SK-N-SH treated with all-trans-retinoic acid at 6 μM for 48 hours (cell line): ENCODE measurements at regions not wholly inside any gene's neighbourhood (a gene's known extent, or its start where the extent isn't known, plus 50 kb on each side); places are given as distances from the start of the nearest gene placed in this dataset.

Source experiments
- ATAC-seq: fragments of 200-7000 bp; cut with Tn5 transposase; 3 replicates; pipeline ENCODE4 v1.9.1; 2020; ENCODE audit warnings: mild to moderate bottlenecking, moderate library complexity
- ARNTL ChIP-seq: fragments of 450-650 bp; formaldehyde crosslinking; IDR thresholded peaks from 2 replicates; pipeline ENCODE4 v1.5.0; 2020; ENCODE audit warnings: low read depth, mild to moderate bottlenecking, moderate library complexity, borderline replicate concordance
- BACH2 ChIP-seq: fragments of 250-450 bp; sonication (Bioruptor Pico); IDR thresholded peaks from 2 replicates; pipeline ENCODE4 v1.9.0; 2021; ENCODE audit warnings: mild to moderate bottlenecking, borderline replicate concordance
- CREB5 ChIP-seq: fragments of 250-450 bp; sonication (Bioruptor Pico); IDR thresholded peaks from 2 replicates; pipeline ENCODE4 v1.5.1; 2020; ENCODE audit warnings: low read depth, mild to moderate bottlenecking, moderate library complexity
- CSDC2 ChIP-seq: fragments of 250-450 bp; sonication (Bioruptor Pico); IDR thresholded peaks from 2 replicates; pipeline ENCODE4 v1.5.0; 2020; ENCODE audit warnings: mild to moderate bottlenecking, moderate library complexity
- CSRNP3 ChIP-seq: fragments of 250-450 bp; sonication (Bioruptor Pico); IDR thresholded peaks from 2 replicates; pipeline ENCODE4 v1.5.1; 2021; ENCODE audit warnings: mild to moderate bottlenecking, moderate library complexity
- ESRRG ChIP-seq: fragments of 250-450 bp; sonication (Bioruptor Pico); IDR thresholded peaks from 2 replicates; pipeline ENCODE4 v1.6.1; 2021; ENCODE audit warnings: mild to moderate bottlenecking
- GLIS3 ChIP-seq: fragments of 250-450 bp; sonication (Bioruptor Pico); IDR thresholded peaks from 2 replicates; pipeline ENCODE4 v1.5.0; 2020; ENCODE audit warnings: mild to moderate bottlenecking, moderate library complexity
- ISL1 ChIP-seq: fragments of 250-450 bp; sonication (Bioruptor Pico); IDR thresholded peaks from 2 replicates; pipeline ENCODE4 v2.1.2; 2022; ENCODE audit warnings: mild to moderate bottlenecking, moderate library complexity
- OSR1 ChIP-seq: fragments of 250-450 bp; sonication (Bioruptor Pico); IDR thresholded peaks from 2 replicates; pipeline ENCODE4 v1.8.0; 2022; ENCODE audit warnings: moderate library complexity, mild to moderate bottlenecking, inconsistent platforms
- PATZ1 ChIP-seq: fragments of 250-450 bp; sonication (Bioruptor Pico); IDR thresholded peaks from 2 replicates; pipeline ENCODE4 v1.8.0; 2020; ENCODE audit warnings: mild to moderate bottlenecking, moderate library complexity, borderline replicate concordance
- POU6F1 ChIP-seq: fragments of 250-450 bp; sonication (Bioruptor Pico); IDR thresholded peaks from 2 replicates; pipeline ENCODE4 v1.8.0; 2021; ENCODE audit warnings: low read depth, mild to moderate bottlenecking, moderate library complexity, borderline replicate concordance
- PPARA ChIP-seq: fragments of 250-450 bp; sonication (Bioruptor Pico); IDR thresholded peaks from 2 replicates; pipeline ENCODE4 v1.5.0; 2020; ENCODE audit warnings: mild to moderate bottlenecking, borderline replicate concordance
- RARB ChIP-seq: fragments of 250-450 bp; sonication (Bioruptor Pico); IDR thresholded peaks from 2 replicates; pipeline ENCODE4 v1.8.0; 2021; ENCODE audit warnings: mild to moderate bottlenecking, moderate library complexity
- SNAI2 ChIP-seq: fragments of 250-450 bp; sonication (Bioruptor Pico); IDR thresholded peaks from 2 replicates; pipeline ENCODE4 v1.5.0; 2020; ENCODE audit warnings: mild to moderate bottlenecking, moderate library complexity
- TCF4 ChIP-seq: fragments of 250-450 bp; sonication (Bioruptor Pico); IDR thresholded peaks from 2 replicates; pipeline ENCODE4 v1.8.0; 2021; ENCODE audit warnings: mild to moderate bottlenecking, moderate library complexity, borderline replicate concordance
- TOX ChIP-seq: fragments of 250-450 bp; sonication (Bioruptor Pico); IDR thresholded peaks from 2 replicates; pipeline ENCODE4 v1.8.0; 2021; ENCODE audit warnings: mild to moderate bottlenecking, moderate library complexity, borderline replicate concordance
- TSHZ2 ChIP-seq: fragments of 250-450 bp; sonication (Bioruptor Pico); IDR thresholded peaks from 2 replicates; pipeline ENCODE4 v1.5.0; 2020; ENCODE audit warnings: mild to moderate bottlenecking, moderate library complexity
- ZC3H10 ChIP-seq: fragments of 250-450 bp; sonication (Bioruptor Pico); IDR thresholded peaks from 2 replicates; pipeline ENCODE4 v1.5.1; 2021; ENCODE audit warnings: mild to moderate bottlenecking, moderate library complexity
- ZFP3 ChIP-seq: fragments of 250-450 bp; sonication (Bioruptor Pico); IDR thresholded peaks from 2 replicates; pipeline ENCODE4 v1.5.0; 2020; ENCODE audit warnings: mild to moderate bottlenecking, moderate library complexity
- ZFP30 ChIP-seq: fragments of 450-650 bp; formaldehyde crosslinking; IDR thresholded peaks from 2 replicates; pipeline ENCODE4 v1.5.0; 2022; ENCODE audit warnings: mild to moderate bottlenecking, moderate library complexity
- ZNF565 ChIP-seq: fragments of 450-650 bp; formaldehyde crosslinking; conservative IDR thresholded peaks from 2 replicates; pipeline ENCODE4 v1.5.0; 2020; ENCODE audit warnings: low read depth, mild to moderate bottlenecking, moderate library complexity
- ZNF70 ChIP-seq: fragments of 450-650 bp; formaldehyde crosslinking; IDR thresholded peaks from 2 replicates; pipeline ENCODE4 v1.5.0; 2020; ENCODE audit warnings: mild to moderate bottlenecking, moderate library complexity
- ZNF8 ChIP-seq: fragments of 450-650 bp; formaldehyde crosslinking; IDR thresholded peaks from 2 replicates; pipeline ENCODE4 v1.5.0; 2020; ENCODE audit warnings: mild to moderate bottlenecking, moderate library complexity

- no peak for ATAC-seq
- TF ChIP-seq ZFP3 (CRISPR knock-in tag) = no peak
- TF ChIP-seq ZC3H10 (CRISPR knock-in tag) = no peak
- no peak for TF ChIP-seq TCF4 (CRISPR knock-in tag)
- no peak for TF ChIP-seq BACH2
- no peak for TF ChIP-seq TSHZ2 (CRISPR knock-in tag)
- TF ChIP-seq PATZ1 (CRISPR knock-in tag) = no peak
- TF ChIP-seq ISL1 (CRISPR knock-in tag) = no peak
- no peak for TF ChIP-seq CSRNP3
- TF ChIP-seq ESRRG (CRISPR knock-in tag) = no peak
- TF ChIP-seq GLIS3 (CRISPR knock-in tag) = no peak
- TF ChIP-seq ZFP30 (CRISPR knock-in tag) = no peak
- TF ChIP-seq CREB5 (CRISPR knock-in tag) = no peak
- TF ChIP-seq POU6F1 (CRISPR knock-in tag) = no peak
- TF ChIP-seq TOX (CRISPR knock-in tag) = no peak
- TF ChIP-seq SNAI2 = no peak
- no peak for TF ChIP-seq ZNF565 (CRISPR knock-in tag)
- no peak for TF ChIP-seq OSR1 (CRISPR knock-in tag)
- TF ChIP-seq ZNF8 (CRISPR knock-in tag) = no peak
These were observed 132.7 kb downstream of the SLC41A2 start for GRCh38 chr12:104825408-104825807.

- no peak for ATAC-seq
- TF ChIP-seq POU6F1 (CRISPR knock-in tag) = no peak
- no peak for TF ChIP-seq TOX (CRISPR knock-in tag)
- no peak for TF ChIP-seq ESRRG (CRISPR knock-in tag)
- TF ChIP-seq ZFP30 (CRISPR knock-in tag) = no peak
- TF ChIP-seq ZC3H10 (CRISPR knock-in tag) = no peak
- no peak for TF ChIP-seq RARB (CRISPR knock-in tag)
- no peak for TF ChIP-seq SNAI2
- no peak for TF ChIP-seq ZNF8 (CRISPR knock-in tag)
- no peak for TF ChIP-seq PATZ1 (CRISPR knock-in tag)
- TF ChIP-seq CSDC2 = no peak
- TF ChIP-seq ZNF70 (CRISPR knock-in tag) = no peak
- no peak for TF ChIP-seq PPARA
- TF ChIP-seq CREB5 (CRISPR knock-in tag) = no peak
- TF ChIP-seq ISL1 (CRISPR knock-in tag) = no peak
- TF ChIP-seq ARNTL (CRISPR knock-in tag) = no peak
- no peak for TF ChIP-seq ZNF565 (CRISPR knock-in tag)
- no peak for TF ChIP-seq CSRNP3
These were observed 134.1 kb downstream of the SLC41A2 start for GRCh38 chr12:104823985-104824461.
